ENCODE measurements at regions not wholly inside any gene's neighbourhood (a gene's known extent, or its start where the extent isn't known, plus 50 kb on each side); places are given as distances from the start of the nearest gene placed in this dataset.

DNA sequence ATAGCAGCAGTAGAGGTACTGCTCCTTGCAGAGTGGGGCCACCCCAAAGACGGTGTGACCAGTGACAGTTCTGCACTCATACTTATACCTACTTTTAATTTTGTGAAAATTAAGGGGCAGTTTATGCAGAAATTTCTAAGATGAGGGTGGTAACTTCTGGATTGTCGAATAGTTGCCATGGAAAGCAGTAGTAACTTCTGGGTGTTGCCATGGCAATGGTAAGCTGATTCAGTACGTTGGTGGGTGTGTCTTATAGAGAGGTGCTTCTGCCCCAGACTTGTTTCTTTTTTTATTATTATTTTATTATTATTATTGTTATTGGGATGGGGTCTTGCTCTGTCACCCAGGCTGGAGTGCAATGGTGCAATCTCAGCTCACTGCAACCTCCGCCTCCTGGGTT lies 82.8 kb upstream of the L3MBTL4 start:
- no peak for DNase-seq (ENCODE audit: low spot score)
- H3K36me3 Mint-ChIP-seq = no peaks in the 10 kb centered on the region

GRCh38 chr18:6498289-6498856 lies 83.7 kb upstream of the L3MBTL4 start:
- ATAC-seq = no peak

More for the DNA sequence above, 82.8 kb upstream of the L3MBTL4 start:
- CTCF ChIA-PET = no interaction called here
- TF ChIP-seq ETV6 (CRISPR knock-in tag; IDR thresholded peaks at IDR 0.05) = no peak
- no peak for TF ChIP-seq TEAD4 (CRISPR knock-in tag; IDR thresholded peaks at IDR 0.05)
- Mint-ChIP-seq H3K4me3 (no peak overlapping the region), H3K27me3 (ENCODE audit: low read depth) (no peaks in the 10 kb centered on the region), H3K27ac (no peak overlapping the region), H3K4me1 (peaks cover 12% of the 10 kb centered on the region), H3K9me3 (no peaks in the 10 kb centered on the region)
- POLR2A ChIA-PET = no interaction called here
- ATAC-seq = no peak

More at GRCh38 chr18:6498289-6498856, 83.7 kb upstream of the L3MBTL4 start:
- Mint-ChIP-seq H3K4me3 (no peak overlapping the region), H3K27ac (no peak overlapping the region), H3K9me3 (no peaks in the 10 kb centered on the region), H3K27me3 (ENCODE audit: low read depth) (no peaks in the 10 kb centered on the region), H3K36me3 (no peaks in the 10 kb centered on the region), H3K4me1 (peaks cover 18% of the 10 kb centered on the region)
- TF ChIP-seq MAX (CRISPR knock-in tag; IDR thresholded peaks at IDR 0.05) (no peak), ATF6 (CRISPR knock-in tag; IDR thresholded peaks at IDR 0.05) (no peak), FOXK1 (CRISPR knock-in tag; IDR thresholded peaks at IDR 0.05) (no peak), ERG (CRISPR knock-in tag; IDR thresholded peaks at IDR 0.05) (no peak), ESRRA (CRISPR knock-in tag; IDR thresholded peaks at IDR 0.05; ENCODE audit: borderline replicate concordance) (no peak), AFF4 (CRISPR knock-in tag; IDR thresholded peaks at IDR 0.05; ENCODE audit: borderline replicate concordance) (no peak), ATF2 (CRISPR knock-in tag; IDR thresholded peaks at IDR 0.05; ENCODE audit: borderline replicate concordance, low read depth) (no peak), ARID4B (CRISPR knock-in tag; IDR thresholded peaks at IDR 0.05; ENCODE audit: borderline replicate concordance) (no peak), RORB (CRISPR knock-in tag; IDR thresholded peaks at IDR 0.05) (no peak)
- TF ChIP-seq, protein P1, sequence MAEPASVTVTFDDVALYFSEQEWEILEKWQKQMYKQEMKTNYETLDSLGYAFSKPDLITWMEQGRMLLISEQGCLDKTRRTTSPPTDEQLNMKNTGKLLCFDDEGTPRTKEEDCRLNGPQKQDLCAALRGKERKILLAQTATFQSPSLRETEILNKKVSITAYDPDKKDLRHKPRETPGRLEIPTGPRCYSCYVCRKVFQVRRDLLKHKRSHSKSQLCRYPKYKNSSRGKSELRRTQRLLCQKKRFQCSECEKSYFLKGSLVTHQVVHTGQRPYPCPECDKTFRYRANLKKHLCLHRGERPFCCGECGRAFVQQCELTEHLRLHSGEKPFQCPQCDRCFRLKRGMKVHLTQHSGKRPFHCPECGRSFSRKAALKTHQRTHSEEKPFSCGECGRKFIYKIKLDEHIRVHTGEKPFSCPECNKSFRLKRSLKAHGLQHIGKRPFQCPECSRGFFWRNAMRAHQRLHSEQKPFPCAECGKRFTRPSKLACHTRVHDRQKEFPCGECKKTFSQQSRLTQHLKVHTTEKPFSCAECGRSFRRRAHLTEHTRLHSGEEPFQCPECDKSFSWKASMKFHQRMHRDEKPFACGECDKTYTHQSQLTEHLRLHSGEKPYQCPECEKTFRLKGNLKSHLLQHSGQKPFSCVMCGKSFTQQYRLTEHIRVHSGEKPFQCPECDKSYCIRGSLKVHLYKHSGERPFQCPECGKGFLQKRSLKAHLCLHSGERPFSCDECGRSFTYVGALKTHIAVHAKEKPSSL (CRISPR knock-in tag; conservative IDR thresholded peaks at IDR 0.05) = no peak
- TF ChIP-seq, protein P2, sequence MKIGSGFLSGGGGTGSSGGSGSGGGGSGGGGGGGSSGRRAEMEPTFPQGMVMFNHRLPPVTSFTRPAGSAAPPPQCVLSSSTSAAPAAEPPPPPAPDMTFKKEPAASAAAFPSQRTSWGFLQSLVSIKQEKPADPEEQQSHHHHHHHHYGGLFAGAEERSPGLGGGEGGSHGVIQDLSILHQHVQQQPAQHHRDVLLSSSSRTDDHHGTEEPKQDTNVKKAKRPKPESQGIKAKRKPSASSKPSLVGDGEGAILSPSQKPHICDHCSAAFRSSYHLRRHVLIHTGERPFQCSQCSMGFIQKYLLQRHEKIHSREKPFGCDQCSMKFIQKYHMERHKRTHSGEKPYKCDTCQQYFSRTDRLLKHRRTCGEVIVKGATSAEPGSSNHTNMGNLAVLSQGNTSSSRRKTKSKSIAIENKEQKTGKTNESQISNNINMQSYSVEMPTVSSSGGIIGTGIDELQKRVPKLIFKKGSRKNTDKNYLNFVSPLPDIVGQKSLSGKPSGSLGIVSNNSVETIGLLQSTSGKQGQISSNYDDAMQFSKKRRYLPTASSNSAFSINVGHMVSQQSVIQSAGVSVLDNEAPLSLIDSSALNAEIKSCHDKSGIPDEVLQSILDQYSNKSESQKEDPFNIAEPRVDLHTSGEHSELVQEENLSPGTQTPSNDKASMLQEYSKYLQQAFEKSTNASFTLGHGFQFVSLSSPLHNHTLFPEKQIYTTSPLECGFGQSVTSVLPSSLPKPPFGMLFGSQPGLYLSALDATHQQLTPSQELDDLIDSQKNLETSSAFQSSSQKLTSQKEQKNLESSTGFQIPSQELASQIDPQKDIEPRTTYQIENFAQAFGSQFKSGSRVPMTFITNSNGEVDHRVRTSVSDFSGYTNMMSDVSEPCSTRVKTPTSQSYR (CRISPR knock-in tag; IDR thresholded peaks at IDR 0.05) = no peak
- no peak for DNase-seq (ENCODE audit: low spot score)
- ChIA-PET CTCF (interaction anchor here (1.0 kb wide), 1 partner anchor 630 kb away, joined by 3 read pairs; no protein-coding TSS in a partner anchor), POLR2A (no interaction called here)
